Keratinocyte (primary cell): ENCODE measurements at regions not wholly inside any gene's neighbourhood (a gene's known extent, or its start where the extent isn't known, plus 50 kb on each side); places are given as distances from the start of the nearest gene placed in this dataset.

Source experiments
- CTCF ChIP-seq, 3 experiments: IDR thresholded peaks in 1 of 3; conservative IDR thresholded peaks in 1 of 3; optimal IDR thresholded peaks in 1 of 3; 2 replicates in 2 of 3; 3 replicates in 1 of 3; pipeline versions ENCODE3 to v1.5.1; 2011; ENCODE audit warnings: low read length in 3 of 3, mild to moderate bottlenecking in 3 of 3, moderate library complexity in 2 of 3, control low read depth in 1 of 3, inconsistent platforms in 1 of 3; ENCODE audit not compliant: insufficient read depth in 2 of 3; ENCODE audit errors: extremely low read depth in 1 of 3
- EZH2 ChIP-seq: IDR thresholded peaks from one replicate; pipeline ENCODE4 v1.6.1; 2012; ENCODE audit warnings: inconsistent platforms, mild to moderate bottlenecking, low read length, moderate library complexity

- TF ChIP-seq CTCF (optimal IDR thresholded peaks at IDR 0.05 in 1 of 3, IDR thresholded peaks at IDR 0.05 in 1 of 3, conservative IDR thresholded peaks at IDR 0.05 in 1 of 3; ENCODE audit: extremely low read depth in 1 of 3, insufficient read depth in 2 of 3, low read length in 3 of 3) (no peak), EZH2 (no peak)
Observed at GRCh38 chr2:225893151-225893550, 493.6 kb downstream of the NYAP2 start.
